Epithelial cell of proximal tubule (primary cell): ENCODE measurements at regions not wholly inside any gene's neighbourhood (a gene's known extent, or its start where the extent isn't known, plus 50 kb on each side); places are given as distances from the start of the nearest gene placed in this dataset.
A peak's percentile ranks its signal among the peaks of the same experiment; 100 is the strongest.

Source experiments
- DNase-seq: peaks from one replicate; pipeline ENCODE4 v3.0.0-alpha.2; 2011; ENCODE audit warnings: low read depth
- H3K4me3 ChIP-seq: 2 replicates; pipeline ENCODE4 v1.5.1; 2011; ENCODE audit warnings: low read depth, mild to moderate bottlenecking, low read length
- CTCF ChIP-seq: conservative IDR thresholded peaks from 2 replicates; pipeline ENCODE4 v1.5.1; 2012; ENCODE audit warnings: low read depth, mild to moderate bottlenecking, low read length

GRCh38 chr1:56331207-56331891, 248.0 kb downstream of the PLPP3 start:
- TF ChIP-seq CTCF = no peak
- DNase-seq = no peak
- H3K4me3 ChIP-seq = no peak overlapping the region

- TF ChIP-seq CTCF = no peak
- DNase-seq = no peak
- no peak overlapping the region for H3K4me3 ChIP-seq
Observed at GRCh38 chr1:56330391-56331026, 248.9 kb downstream of the PLPP3 start.

- no peak overlapping the region for H3K4me3 ChIP-seq
- peak; percentile 30 for DNase-seq
- no peak for TF ChIP-seq CTCF
Observed at GRCh38 chr1:56329970-56330369, 249.4 kb downstream of the PLPP3 start.

- no peak for DNase-seq
- H3K4me3 ChIP-seq = no peak overlapping the region
- TF ChIP-seq CTCF = no peak
Observed at GRCh38 chr1:56327195-56327594, 252.2 kb downstream of the PLPP3 start.

GRCh38 chr1:56326056-56326455, 253.3 kb downstream of the PLPP3 start:
- no peak for DNase-seq
- H3K4me3 ChIP-seq = no peak overlapping the region
- no peak for TF ChIP-seq CTCF

GRCh38 chr1:56324504-56324903, 254.9 kb downstream of the PLPP3 start:
- no peak for TF ChIP-seq CTCF
- DNase-seq = no peak
- no peak overlapping the region for H3K4me3 ChIP-seq

GRCh38 chr1:56322211-56322610, 257.2 kb downstream of the PLPP3 start:
- no peak for TF ChIP-seq CTCF
- DNase-seq = no peak
- no peak overlapping the region for H3K4me3 ChIP-seq
